ENCODE measurements at regions not wholly inside any gene's neighbourhood (a gene's known extent, or its start where the extent isn't known, plus 50 kb on each side); places are given as distances from the start of the nearest gene placed in this dataset.
"Not testable (repeated sequence)": the region's sequence is repeated elsewhere in the genome, so short reads cannot be mapped to it uniquely, and the experiment has no call there.

GRCh38 chr6:134546962-134547645 lies 229.2 kb upstream of the SGK1 start:
- no peak for DNase-seq

- no peak for DNase-seq
Observed at GRCh38 chr6:134544737-134545136, 226.8 kb upstream of the SGK1 start.

- no peak for DNase-seq
Observed at GRCh38 chr6:134543128-134543527, 225.2 kb upstream of the SGK1 start.

- no peak for DNase-seq
Observed at GRCh38 chr6:134541001-134541400, 223.1 kb upstream of the SGK1 start.

GRCh38 chr6:134539865-134540323 lies 222.0 kb upstream of the SGK1 start:
- no peak for DNase-seq

GRCh38 chr6:134537765-134538164 lies 219.9 kb upstream of the SGK1 start:
- DNase-seq, result not testable (repeated sequence)

GRCh38 chr6:134537146-134537555 lies 219.2 kb upstream of the SGK1 start:
- no peak for DNase-seq

- DNase-seq, result no peak
Observed at GRCh38 chr6:134535831-134536230, 217.9 kb upstream of the SGK1 start.

- no peak for DNase-seq
Observed at GRCh38 chr6:134534708-134535149, 216.8 kb upstream of the SGK1 start.

GRCh38 chr6:134533991-134534390 lies 216.1 kb upstream of the SGK1 start:
- DNase-seq, result no peak

- DNase-seq, result no peak
Observed at GRCh38 chr6:134532694-134533624, 215.0 kb upstream of the SGK1 start.

- DNase-seq, result no peak
Observed at GRCh38 chr6:134531611-134532010, 213.7 kb upstream of the SGK1 start.

GRCh38 chr6:134531188-134531551 lies 213.3 kb upstream of the SGK1 start:
- DNase-seq, result no peak

- DNase-seq, result no peak
Observed at GRCh38 chr6:134529921-134530320, 212.0 kb upstream of the SGK1 start.

GRCh38 chr6:134529305-134529704 lies 211.4 kb upstream of the SGK1 start:
- DNase-seq, result no peak

- DNase-seq, result no peak
Observed at GRCh38 chr6:134527108-134527787, 209.3 kb upstream of the SGK1 start.

GRCh38 chr6:134525190-134525868 lies 207.4 kb upstream of the SGK1 start:
- DNase-seq, result no peak

GRCh38 chr6:134523903-134524650 lies 206.2 kb upstream of the SGK1 start:
- DNase-seq, result peak; percentile 18

GRCh38 chr6:134523051-134523450 lies 205.1 kb upstream of the SGK1 start:
- DNase-seq, result no peak

GRCh38 chr6:134521116-134521501 lies 203.2 kb upstream of the SGK1 start:
- DNase-seq, result peak; percentile 86

GRCh38 chr6:134520181-134521115 lies 202.5 kb upstream of the SGK1 start:
- no peak for DNase-seq
